ENCODE measurements at regions not wholly inside any gene's neighbourhood (a gene's known extent, or its start where the extent isn't known, plus 50 kb on each side); places are given as distances from the start of the nearest gene placed in this dataset.

- TF ChIP-seq CTCF (IDR thresholded peaks at IDR 0.05; ENCODE audit: borderline replicate concordance, extremely low read depth, low read length, poor library complexity, severe bottlenecking) (no peak), EZH2 (IDR thresholded peaks at IDR 0.05; ENCODE audit: borderline replicate concordance, low read depth, low read length, severe bottlenecking) (no peak)
Measured at GRCh38 chr1:90504509-90504908, 212.6 kb downstream of the BARHL2 start.

All from DND-41 (cell line).